ENCODE measurements at regions not wholly inside any gene's neighbourhood (a gene's known extent, or its start where the extent isn't known, plus 50 kb on each side); places are given as distances from the start of the nearest gene placed in this dataset.

DNA sequence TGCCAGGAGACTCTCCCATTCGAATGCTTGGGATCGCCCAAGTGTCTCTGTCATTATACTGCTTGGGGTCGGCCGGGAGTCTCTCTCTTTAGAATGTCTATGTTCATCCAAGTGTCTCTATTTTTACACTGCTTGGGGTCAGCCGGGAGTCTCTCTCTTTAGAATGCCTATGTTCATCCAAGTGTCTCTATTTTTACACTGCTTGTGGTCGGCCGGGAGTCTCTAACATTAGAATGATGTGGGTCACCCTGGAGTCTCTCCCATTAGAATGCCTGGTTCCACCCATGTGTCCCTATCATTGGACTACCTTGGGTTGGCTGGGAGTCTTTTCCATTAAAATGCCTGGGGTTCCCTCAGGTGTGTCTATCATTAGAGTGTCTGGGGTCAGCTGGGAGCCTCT lies 2230.4 kb downstream of the TP53TG3F start:
- no peak for TF ChIP-seq ZFX (IDR thresholded peaks at IDR 0.05; ENCODE audit: borderline replicate concordance)
- H3K27ac ChIP-seq: no peak overlapping the region

DNA sequence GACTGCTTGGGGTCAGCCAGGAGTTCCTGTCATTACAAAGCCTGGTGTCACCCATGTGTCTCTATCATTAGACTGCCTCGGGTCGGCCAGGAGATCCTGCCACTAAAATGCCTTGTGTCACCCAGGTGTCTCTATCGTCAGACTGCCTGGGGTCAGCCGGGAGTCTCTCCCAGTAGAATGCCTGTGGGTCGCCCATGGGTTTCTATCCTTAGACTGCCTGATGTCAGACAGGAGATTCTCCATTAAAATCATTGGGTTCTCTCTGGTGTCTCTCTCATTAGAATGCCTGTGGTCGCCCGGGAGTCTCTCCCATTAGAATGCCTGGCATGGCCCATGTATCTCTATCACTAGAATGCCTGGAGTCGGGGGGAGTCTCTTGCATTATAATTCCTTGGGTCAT lies 2231.0 kb downstream of the TP53TG3F start:
- TF ChIP-seq ZFX (IDR thresholded peaks at IDR 0.05; ENCODE audit: borderline replicate concordance): no peak
- TF ChIP-seq, protein P1, sequence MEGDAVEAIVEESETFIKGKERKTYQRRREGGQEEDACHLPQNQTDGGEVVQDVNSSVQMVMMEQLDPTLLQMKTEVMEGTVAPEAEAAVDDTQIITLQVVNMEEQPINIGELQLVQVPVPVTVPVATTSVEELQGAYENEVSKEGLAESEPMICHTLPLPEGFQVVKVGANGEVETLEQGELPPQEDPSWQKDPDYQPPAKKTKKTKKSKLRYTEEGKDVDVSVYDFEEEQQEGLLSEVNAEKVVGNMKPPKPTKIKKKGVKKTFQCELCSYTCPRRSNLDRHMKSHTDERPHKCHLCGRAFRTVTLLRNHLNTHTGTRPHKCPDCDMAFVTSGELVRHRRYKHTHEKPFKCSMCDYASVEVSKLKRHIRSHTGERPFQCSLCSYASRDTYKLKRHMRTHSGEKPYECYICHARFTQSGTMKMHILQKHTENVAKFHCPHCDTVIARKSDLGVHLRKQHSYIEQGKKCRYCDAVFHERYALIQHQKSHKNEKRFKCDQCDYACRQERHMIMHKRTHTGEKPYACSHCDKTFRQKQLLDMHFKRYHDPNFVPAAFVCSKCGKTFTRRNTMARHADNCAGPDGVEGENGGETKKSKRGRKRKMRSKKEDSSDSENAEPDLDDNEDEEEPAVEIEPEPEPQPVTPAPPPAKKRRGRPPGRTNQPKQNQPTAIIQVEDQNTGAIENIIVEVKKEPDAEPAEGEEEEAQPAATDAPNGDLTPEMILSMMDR (IDR thresholded peaks at IDR 0.05): no peak
- no peak overlapping the region for H3K27ac ChIP-seq

DNA sequence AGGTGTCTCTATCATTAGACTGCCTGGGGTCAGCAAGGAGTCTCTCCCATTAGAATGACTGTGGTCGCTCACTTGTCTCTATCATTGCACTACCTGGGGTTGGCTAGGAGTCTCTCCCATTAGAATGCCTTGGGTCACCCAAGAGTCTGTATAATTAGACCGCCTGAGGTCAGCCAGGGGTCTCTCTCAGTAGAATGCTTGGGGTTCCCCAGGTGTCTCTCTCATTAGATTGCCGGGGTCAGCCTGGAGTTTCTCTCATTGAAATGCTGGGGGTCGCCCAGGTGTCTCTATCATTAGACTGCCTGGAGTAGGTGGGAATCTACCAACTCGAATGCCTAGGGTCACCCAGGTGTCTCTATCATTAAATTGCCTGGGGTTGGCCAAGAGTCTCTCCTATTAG lies 2231.6 kb downstream of the TP53TG3F start:
- no peak for TF ChIP-seq ZFX (IDR thresholded peaks at IDR 0.05; ENCODE audit: borderline replicate concordance)
- TF ChIP-seq, protein P1 (IDR thresholded peaks at IDR 0.05): no peak

DNA sequence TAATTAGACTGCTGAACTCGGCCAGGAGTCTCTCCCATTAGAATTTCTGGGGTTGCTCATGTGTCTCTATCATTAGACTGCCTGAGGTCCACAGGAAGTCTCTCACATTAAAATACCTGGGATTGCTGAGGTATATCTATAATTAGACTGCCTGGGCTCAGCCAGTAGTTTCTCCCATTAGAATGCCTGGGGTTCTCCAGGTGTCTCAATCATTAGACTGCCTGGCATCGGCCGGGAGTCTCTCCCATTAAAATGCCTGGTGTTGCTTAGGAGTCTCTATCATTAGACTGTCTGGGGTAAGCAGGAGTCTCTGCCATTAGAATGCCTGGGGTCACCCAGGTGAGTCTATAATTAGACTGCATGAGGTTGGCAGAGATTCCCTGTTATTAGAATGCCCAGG lies 2233.4 kb downstream of the TP53TG3F start:
- TF ChIP-seq, protein P1 (IDR thresholded peaks at IDR 0.05): no peak
- no peak overlapping the region for H3K27ac ChIP-seq

More for the DNA sequence above, 2231.6 kb downstream of the TP53TG3F start:
- no peak overlapping the region for H3K27ac ChIP-seq

DNA sequence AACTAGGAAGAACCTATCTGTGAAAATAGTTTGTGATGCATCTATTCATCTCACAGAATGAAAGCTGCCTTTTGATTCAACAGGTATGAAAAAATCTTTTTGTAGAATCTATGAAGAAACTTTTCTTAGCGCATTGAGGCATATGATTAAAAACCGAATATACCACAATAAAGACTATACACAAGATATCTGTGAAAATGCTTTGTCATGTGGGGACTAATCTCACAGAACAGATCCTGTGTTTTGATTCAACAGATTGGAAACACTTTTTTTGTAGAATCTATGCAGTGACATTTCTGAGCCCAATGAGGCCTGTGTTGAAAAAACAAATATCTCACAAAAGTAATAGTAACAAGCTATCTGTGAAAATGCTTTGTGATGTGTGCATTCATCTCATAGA lies 2247.5 kb downstream of the TP53TG3F start:
- no peak overlapping the region for H3K27ac ChIP-seq
- TF ChIP-seq, protein P1 (IDR thresholded peaks at IDR 0.05): no peak
- TF ChIP-seq ZFX (IDR thresholded peaks at IDR 0.05; ENCODE audit: borderline replicate concordance): no peak

DNA sequence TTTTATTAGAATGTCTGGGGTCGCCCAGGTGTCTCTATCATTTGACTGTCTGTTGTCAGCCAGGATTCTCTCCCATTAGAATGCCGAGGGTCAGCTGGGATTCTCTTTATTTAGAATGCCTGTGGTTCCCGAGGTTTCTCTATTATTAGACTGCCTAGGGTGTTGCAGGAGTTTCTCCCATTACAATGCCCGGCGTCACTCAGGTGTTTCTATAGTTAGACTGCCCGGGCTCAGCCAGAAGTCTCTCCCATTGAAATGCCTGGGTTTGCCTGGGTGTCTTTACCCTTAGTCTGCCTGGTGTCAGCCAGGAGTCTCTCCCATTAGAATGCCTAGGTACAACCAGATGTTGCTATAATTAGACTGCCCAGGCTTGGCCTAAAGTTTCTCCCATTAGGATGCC lies 2252.0 kb downstream of the TP53TG3F start:
- H3K27ac ChIP-seq: no peak overlapping the region
- no peak for TF ChIP-seq ZFX (IDR thresholded peaks at IDR 0.05; ENCODE audit: borderline replicate concordance)

DNA sequence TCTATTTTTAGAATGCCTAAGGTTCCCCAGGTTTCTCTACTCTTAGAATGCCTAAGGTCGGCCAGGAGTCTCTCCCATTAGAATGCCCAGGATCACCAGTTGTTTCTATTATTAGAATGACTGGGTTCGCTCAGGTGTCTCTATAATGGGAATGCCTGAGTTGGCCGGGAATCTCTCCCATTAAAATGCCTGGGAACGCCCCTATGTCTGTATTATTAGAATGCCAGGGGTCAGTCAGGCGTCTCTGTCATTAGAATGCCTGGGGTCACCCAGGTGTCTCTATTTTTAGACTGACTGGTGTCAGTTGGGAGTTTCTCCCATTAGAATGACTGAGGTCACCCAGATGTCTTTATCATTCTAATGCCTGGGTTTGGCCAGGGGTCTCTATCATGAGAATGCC lies 2252.5 kb downstream of the TP53TG3F start:
- TF ChIP-seq, protein P1 (IDR thresholded peaks at IDR 0.05): no peak
- no peak for TF ChIP-seq ZFX (IDR thresholded peaks at IDR 0.05; ENCODE audit: borderline replicate concordance)

DNA sequence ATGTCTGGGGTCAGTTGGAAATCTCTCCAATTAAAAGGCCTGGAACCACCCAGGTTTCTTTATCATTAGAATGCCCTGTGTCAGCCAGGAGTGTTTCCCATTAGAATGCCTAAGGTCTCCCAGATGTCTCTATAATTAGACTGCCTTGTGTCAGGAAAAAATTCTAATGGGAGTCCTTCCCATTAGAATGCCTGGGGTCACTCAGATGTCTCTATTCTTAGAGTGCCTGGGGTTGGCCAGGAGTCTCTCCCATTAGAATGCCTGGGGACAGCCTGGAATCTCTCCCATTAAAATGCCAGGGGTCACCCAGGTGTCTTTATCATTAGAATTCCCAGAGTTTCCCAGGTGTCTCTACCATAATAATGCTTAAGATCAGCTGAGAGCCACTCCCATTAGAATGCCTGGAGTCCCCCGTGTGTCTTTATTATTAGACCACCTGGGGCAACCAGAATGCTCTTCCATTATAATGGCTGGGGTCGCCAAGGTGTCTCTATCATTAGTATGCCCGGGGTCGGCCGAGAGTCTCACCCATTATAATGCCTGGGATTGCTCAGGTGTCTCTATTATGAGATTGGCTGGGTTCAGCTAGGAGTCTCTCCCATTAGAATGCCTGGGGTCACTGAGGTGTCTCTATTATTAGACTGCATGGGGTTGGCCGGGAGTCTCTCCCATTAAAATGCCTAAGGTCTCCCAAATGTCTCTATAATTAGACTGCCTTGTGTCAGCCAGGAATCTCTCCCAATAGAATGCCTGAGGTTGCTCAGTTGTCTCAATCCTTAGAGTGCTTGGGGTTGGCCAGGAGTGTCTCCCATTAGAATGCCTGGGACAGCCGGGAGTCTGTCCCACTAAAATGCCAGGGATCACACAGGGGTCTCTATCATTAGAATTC lies 2254.6 kb downstream of the TP53TG3F start:
- H3K27ac ChIP-seq: no peak overlapping the region
- TF ChIP-seq, protein P1 (IDR thresholded peaks at IDR 0.05): no peak
- no peak for TF ChIP-seq ZFX (IDR thresholded peaks at IDR 0.05; ENCODE audit: borderline replicate concordance)

More for the DNA sequence above, 2252.5 kb downstream of the TP53TG3F start:
- H3K27ac ChIP-seq: no peak overlapping the region
